HPDE6-E6E7 (cell line): ENCODE measurements at regions not wholly inside any gene's neighbourhood (a gene's known extent, or its start where the extent isn't known, plus 50 kb on each side); places are given as distances from the start of the nearest gene placed in this dataset.
"Not testable (repeated sequence)": the region's sequence is repeated elsewhere in the genome, so short reads cannot be mapped to it uniquely, and the experiment has no call there.

Experiments used
- DNase-seq: peaks from one replicate; pipeline ENCODE4 v3.0.0; 2011; ENCODE audit warnings: missing footprints; ENCODE audit errors: extremely low spot score

- DNase-seq, result not testable (repeated sequence)
Measured at GRCh38 chr18:60015826-60016225, 116.0 kb downstream of the PMAIP1 start.

- DNase-seq, result not testable (repeated sequence)
Measured at GRCh38 chr18:60013148-60013547, 113.4 kb downstream of the PMAIP1 start.

DNA sequence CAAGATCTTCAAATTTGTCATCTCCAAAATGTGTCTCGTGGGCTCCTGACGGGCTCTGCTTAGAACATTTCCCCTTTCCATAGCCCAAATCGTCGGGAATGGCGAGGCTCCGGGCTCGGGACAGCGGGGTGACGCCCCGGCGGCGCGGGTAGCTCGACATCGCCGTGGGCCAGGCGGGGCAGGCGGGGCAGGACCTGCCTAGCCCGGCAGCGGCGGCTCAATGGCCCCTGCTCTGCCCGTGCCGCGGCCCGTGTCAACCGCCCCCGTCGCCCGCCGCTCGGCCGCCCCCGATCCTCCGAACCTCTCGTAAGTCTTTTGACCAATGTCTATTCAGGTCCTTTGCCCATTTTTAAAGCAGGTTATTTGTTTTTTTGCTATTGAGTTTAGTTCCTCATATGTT is 111.2 kb downstream of the PMAIP1 start:
- no peak for DNase-seq

GRCh38 chr18:60010513-60010912 is 110.7 kb downstream of the PMAIP1 start:
- no peak for DNase-seq

- DNase-seq, result no peak
Measured at GRCh38 chr18:60007661-60008060, 107.9 kb downstream of the PMAIP1 start.

DNA sequence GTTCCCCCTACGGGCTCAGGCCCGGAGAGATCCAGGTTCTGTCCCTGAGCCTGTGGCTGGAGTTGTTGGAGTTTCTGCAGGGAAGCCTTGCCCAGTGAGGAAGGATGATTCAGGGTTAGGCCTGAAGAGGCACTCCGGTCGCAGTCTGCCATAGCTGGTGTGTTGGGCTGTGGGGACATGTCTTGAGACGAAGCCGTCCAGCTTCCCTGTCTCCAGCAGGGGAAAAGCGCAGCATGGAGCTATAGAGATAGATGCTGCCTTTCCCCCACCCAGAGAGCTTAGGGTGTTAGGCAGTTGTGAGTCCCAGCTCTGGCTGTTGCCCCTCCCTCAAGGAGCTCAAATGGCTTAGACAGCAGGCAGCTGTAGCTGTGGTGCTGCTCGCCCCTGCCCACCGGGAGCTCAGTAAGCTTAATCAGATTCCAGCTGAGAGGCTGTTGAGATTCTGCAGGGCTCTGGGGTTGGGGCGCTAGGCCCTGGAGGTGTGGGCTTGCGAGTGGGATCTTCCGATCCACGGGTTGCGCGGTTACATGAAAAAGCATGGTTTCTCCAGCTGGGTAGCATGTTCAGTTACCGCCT is 103.9 kb downstream of the PMAIP1 start:
- no peak for DNase-seq

DNA sequence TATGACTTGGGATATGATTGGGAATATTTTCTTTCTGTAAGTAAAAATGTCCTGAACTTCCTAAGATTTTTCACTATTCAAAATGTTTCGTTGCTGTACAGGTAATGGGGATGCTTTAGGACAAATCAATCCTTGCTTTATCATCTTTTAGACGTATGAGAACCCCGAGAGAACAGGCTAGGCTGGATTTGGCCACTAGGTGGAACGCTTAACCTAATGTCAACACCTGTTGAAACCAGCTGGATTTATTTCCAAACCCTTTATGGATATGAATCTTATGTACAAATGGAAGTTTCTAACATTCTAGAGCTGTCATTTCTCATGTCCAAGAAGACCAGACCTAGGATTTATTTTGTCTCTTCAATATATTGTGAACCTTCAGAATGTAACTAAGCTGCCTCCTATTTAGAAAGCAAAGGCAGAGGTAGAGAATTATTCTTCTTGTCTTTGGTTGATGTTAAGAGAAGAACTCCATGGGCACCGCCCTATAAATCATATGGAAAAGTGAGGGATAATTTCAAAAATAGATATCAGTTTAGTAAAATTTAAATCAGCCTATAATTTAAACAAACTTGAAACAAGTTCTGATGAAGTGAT is 96.7 kb downstream of the PMAIP1 start:
- DNase-seq, result peak; percentile 48

GRCh38 chr18:59994357-59994756 is 94.6 kb downstream of the PMAIP1 start:
- DNase-seq, result no peak

DNA sequence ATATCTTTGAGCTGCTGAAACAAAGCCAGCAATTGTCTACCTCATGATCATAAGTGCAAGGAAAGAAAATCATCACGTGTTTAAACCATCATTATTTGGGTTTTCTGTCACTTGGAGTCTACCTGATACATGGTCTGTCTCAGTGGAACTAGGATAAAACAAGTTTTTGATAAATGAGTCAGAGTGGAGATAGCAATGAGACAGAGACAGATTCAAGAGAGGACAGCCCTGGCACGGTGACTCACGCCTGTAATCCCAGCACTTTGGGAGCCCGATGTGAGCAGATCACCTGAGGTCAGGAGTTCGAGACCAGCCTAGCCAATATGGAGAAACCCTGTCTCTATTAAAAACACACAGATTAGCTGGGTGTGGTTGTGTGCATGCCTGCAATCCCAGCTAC is 93.8 kb downstream of the PMAIP1 start:
- DNase-seq, result no peak

DNA sequence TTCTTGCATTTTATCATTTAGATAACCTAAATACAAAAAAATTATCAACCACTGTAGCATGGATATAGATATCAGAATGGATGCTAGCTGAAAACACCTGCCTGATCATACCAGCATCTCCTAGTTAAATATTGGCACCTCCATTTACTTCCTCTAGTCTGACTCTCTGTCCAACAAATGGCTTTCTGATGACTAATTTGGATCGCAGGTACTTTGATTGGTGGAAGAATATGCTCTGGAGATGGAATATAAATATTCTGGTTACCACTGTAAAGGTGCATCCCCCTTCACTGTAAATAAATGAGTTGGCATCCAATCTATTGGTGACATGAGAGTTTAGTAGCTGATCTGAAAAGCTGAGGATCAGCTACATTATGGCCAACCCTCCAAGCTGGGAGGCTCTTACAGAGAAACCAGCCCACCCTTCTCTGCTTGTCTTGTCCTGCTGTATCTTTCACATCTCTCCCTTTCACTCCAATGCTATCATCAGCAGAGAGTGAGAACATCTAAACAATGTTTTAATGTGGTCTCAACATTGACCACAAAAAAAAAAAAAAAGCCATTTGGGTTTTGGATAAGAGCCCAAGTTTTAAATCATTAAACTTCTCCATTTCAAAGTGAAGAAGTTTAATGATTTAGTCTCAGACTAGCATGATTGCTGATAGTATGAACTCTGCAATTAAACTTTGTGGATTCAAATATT is 90.5 kb downstream of the PMAIP1 start:
- peak; percentile 19 for DNase-seq

- no peak for DNase-seq
Measured at GRCh38 chr18:59988098-59988706, 88.4 kb downstream of the PMAIP1 start.

GRCh38 chr18:59987102-59987501 is 87.3 kb downstream of the PMAIP1 start:
- DNase-seq, result no peak

GRCh38 chr18:59986139-59986538 is 86.3 kb downstream of the PMAIP1 start:
- no peak for DNase-seq

- DNase-seq, result no peak
Measured at GRCh38 chr18:59985289-59985688, 85.5 kb downstream of the PMAIP1 start.

GRCh38 chr18:59983506-59983905 is 83.7 kb downstream of the PMAIP1 start:
- DNase-seq, result no peak

GRCh38 chr18:59980188-59980637 is 80.4 kb downstream of the PMAIP1 start:
- no peak for DNase-seq

GRCh38 chr18:59971871-59972428 is 72.2 kb downstream of the PMAIP1 start:
- DNase-seq, result no peak

DNA sequence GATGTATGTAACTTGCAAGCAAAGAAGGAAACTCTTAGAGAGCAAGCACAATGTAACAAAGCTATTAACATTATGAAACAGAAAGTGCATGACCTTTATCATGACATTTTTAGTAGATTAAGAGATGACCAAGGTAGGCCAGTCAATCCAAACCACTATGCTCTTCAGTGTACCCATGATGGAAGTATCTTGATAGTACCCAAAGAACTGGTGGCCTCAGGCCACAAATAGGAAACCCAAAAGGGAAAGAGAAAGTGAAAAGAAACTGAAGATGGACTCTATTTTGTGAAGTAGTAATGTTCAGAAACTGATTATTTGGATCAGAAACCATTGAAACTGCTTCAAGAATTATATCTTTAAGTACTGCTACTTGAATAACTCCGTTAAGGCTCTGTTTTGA is 71.3 kb downstream of the PMAIP1 start:
- DNase-seq, result not testable (repeated sequence)

DNA sequence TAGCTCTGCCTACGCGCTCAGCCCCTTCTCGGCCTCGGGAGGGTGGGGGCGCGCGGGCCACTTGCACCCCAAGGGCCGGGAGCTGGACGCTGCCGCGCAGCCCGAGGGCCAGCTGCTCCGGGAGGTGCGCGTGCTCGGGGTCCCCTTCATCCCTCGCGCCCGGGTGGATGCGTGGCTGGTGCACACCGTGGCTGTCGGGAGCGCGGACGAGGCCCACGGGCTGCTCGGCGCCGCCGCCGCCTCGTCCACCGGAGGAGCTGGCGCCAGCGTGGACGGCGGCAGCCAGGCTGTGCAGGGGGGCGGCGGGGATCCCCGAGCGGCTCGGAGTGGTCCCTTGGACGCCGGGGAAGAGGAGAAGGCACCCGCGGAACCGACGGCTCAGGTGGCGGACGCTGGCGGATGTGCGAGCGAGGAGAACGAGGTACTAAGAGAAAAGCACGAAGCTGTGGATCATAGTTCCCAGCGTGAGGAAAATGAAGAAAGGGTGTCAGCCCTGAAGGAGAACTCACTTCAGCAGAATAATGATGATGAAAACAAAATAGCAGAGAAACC is 69.8 kb downstream of the PMAIP1 start:
- DNase-seq, result not testable (repeated sequence)

DNA sequence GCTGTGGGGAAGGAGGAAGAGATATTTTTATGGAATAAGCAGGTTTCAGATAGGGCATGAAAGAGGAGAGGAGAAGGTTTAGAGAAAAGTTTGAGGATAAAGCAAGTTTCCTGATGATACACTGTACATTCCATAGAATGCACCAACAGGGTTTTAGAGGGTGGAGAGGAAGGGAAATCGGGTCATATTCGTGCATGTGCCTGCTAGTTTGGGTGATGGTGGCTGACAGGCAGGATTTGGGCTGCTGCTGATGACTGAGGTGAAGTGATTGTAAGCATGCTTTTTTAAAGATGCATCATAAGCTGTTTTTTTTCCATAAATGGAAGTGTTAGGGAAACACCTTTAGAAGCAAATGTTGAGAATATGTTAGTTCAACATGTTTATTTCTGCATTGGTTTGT is 68.8 kb downstream of the PMAIP1 start:
- no peak for DNase-seq

DNA sequence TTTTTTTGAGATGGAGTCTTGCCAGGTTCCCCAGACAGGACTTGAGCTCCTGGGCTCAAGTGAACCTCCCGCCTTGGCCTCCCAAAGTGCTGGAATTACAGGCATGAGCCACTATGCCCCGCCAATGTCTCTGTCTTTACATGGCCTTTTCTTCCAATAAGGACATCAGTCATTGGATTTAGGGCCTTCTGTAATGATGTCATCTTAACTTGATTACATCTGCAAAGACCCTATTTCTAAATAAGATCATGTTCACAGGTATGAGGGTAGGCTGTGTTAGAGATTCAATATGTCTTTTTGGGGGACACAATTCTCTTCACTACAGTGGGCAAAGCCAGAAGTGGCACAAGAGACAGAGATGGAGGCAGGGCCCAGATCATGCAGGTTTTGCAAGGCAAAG is 68.1 kb downstream of the PMAIP1 start:
- no peak for DNase-seq

- DNase-seq, result no peak
Measured at GRCh38 chr18:59966913-59967312, 67.1 kb downstream of the PMAIP1 start.
